Esophagus mucosa (tissue), 1 donor: ENCODE measurements at regions not wholly inside any gene's neighbourhood (a gene's known extent, or its start where the extent isn't known, plus 50 kb on each side); places are given as distances from the start of the nearest gene placed in this dataset.

Source experiments
- ATAC-seq: fragments of 200-7000 bp; cut with Tn5 transposase; one replicate; pipeline ENCODE4 v1.9.1; 2020
- donor health status: DM: yes; HTN: yes; CAD: no.

- no peak for ATAC-seq
These were observed 184.0 kb upstream of the HABP2 start for GRCh38 chr10:113368666-113369364.

GRCh38 chr10:113369365-113369694 lies 183.5 kb upstream of the HABP2 start:
- ATAC-seq = peak; percentile 17

- ATAC-seq = no peak
These were observed 176.4 kb upstream of the HABP2 start for GRCh38 chr10:113376428-113376827.

- ATAC-seq = no peak
These were observed 173.8 kb upstream of the HABP2 start for GRCh38 chr10:113379091-113379490.

GRCh38 chr10:113381416-113381815 lies 171.4 kb upstream of the HABP2 start:
- no peak for ATAC-seq

- no peak for ATAC-seq
These were observed 170.8 kb upstream of the HABP2 start for GRCh38 chr10:113381981-113382509.

GRCh38 chr10:113382691-113383090 lies 170.2 kb upstream of the HABP2 start:
- no peak for ATAC-seq

GRCh38 chr10:113384181-113384580 lies 168.7 kb upstream of the HABP2 start:
- ATAC-seq = no peak

GRCh38 chr10:113385021-113385999 lies 167.5 kb upstream of the HABP2 start:
- ATAC-seq = peak; percentile 97

GRCh38 chr10:113386005-113386404 lies 166.8 kb upstream of the HABP2 start:
- peak; percentile 51 for ATAC-seq

- ATAC-seq = no peak
These were observed 162.9 kb upstream of the HABP2 start for GRCh38 chr10:113389969-113390368.

GRCh38 chr10:113390896-113391295 lies 162.0 kb upstream of the HABP2 start:
- ATAC-seq = no peak

- no peak for ATAC-seq
These were observed 155.8 kb upstream of the HABP2 start for GRCh38 chr10:113397047-113397446.

- ATAC-seq = no peak
These were observed 153.8 kb upstream of the HABP2 start for GRCh38 chr10:113399065-113399464.

- ATAC-seq = no peak
These were observed 150.3 kb upstream of the HABP2 start for GRCh38 chr10:113402602-113403001.

- ATAC-seq = no peak
These were observed 145.6 kb upstream of the HABP2 start for GRCh38 chr10:113407218-113407617.

- no peak for ATAC-seq
These were observed 143.7 kb upstream of the HABP2 start for GRCh38 chr10:113409175-113409574.

- ATAC-seq = no peak
These were observed 142.2 kb upstream of the HABP2 start for GRCh38 chr10:113410618-113411017.

GRCh38 chr10:113411456-113411855 lies 141.4 kb upstream of the HABP2 start:
- ATAC-seq = no peak

GRCh38 chr10:113412161-113412560 lies 140.7 kb upstream of the HABP2 start:
- no peak for ATAC-seq

GRCh38 chr10:113414543-113414942 lies 138.3 kb upstream of the HABP2 start:
- ATAC-seq = no peak

- peak; percentile 25 for ATAC-seq
These were observed 137.6 kb upstream of the HABP2 start for GRCh38 chr10:113415246-113415645.

- ATAC-seq = no peak
These were observed 132.7 kb upstream of the HABP2 start for GRCh38 chr10:113420057-113420732.
